SU-DHL-6 (cell line): ENCODE measurements at regions not wholly inside any gene's neighbourhood (a gene's known extent, or its start where the extent isn't known, plus 50 kb on each side); places are given as distances from the start of the nearest gene placed in this dataset.

Source experiments
- EZH2phosphoT487 ChIP-seq: fragments of 200-600 bp; sonication (generic), shearing (Covaris generic); conservative IDR thresholded peaks from 2 replicates; pipeline ENCODE4 v1.6.1; 2018; ENCODE audit warnings: mild to moderate bottlenecking, antibody characterized with exemption, low read length, moderate library complexity, mixed read lengths
- TF ChIP-seq, protein P1 (sequence below): fragments of 200-600 bp; sonication (generic); IDR thresholded peaks from one replicate; pipeline ENCODE4 v1.5.1; 2017; ENCODE audit warnings: antibody characterized with exemption, mild to moderate bottlenecking, low read length, moderate library complexity; ENCODE audit not compliant: insufficient read depth, poor library complexity, severe bottlenecking

DNA sequence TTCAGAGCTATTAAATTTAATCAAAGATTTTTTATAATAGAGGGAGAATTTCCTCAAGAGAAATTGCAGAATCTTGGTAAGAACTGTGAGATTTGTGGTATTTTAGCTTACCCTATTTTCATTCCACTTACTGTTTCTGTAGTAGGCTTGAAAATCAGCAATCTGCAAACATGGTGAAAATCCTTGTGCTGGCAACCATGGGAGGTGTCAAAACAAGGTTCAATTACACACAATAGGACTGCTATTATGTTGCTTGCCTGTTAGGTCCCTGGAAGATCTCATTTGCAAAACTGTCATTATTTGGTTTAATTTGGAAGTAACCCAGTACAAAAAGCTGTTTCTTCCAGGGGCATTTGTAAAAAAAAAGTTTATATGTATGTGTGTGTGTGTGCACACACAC lies 662.8 kb upstream of the SLITRK6 start:
- TF ChIP-seq, protein P1, sequence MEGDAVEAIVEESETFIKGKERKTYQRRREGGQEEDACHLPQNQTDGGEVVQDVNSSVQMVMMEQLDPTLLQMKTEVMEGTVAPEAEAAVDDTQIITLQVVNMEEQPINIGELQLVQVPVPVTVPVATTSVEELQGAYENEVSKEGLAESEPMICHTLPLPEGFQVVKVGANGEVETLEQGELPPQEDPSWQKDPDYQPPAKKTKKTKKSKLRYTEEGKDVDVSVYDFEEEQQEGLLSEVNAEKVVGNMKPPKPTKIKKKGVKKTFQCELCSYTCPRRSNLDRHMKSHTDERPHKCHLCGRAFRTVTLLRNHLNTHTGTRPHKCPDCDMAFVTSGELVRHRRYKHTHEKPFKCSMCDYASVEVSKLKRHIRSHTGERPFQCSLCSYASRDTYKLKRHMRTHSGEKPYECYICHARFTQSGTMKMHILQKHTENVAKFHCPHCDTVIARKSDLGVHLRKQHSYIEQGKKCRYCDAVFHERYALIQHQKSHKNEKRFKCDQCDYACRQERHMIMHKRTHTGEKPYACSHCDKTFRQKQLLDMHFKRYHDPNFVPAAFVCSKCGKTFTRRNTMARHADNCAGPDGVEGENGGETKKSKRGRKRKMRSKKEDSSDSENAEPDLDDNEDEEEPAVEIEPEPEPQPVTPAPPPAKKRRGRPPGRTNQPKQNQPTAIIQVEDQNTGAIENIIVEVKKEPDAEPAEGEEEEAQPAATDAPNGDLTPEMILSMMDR = no peak
- TF ChIP-seq EZH2phosphoT487 = no peak
